ENCODE measurements at regions not wholly inside any gene's neighbourhood (a gene's known extent, or its start where the extent isn't known, plus 50 kb on each side); places are given as distances from the start of the nearest gene placed in this dataset.

- no peaks in the 10 kb centered on the region for H3K4me1 ChIP-seq
- intact Hi-C loops (cut with DNase I) = no loop called here
Observed at GRCh38 chr18:1994471-1994870, 576.8 kb downstream of the METTL4 start.

GRCh38 chr18:1995041-1995612, 576.2 kb downstream of the METTL4 start:
- Histone ChIP-seq H3K36me3 (no peaks in the 10 kb centered on the region), H3K27me3 (no peaks in the 10 kb centered on the region), H3K4me3 (no peak overlapping the region), H3K4me1 (no peaks in the 10 kb centered on the region), H3K27ac (no peak overlapping the region), H3K9me3 (no peaks in the 10 kb centered on the region)
- DNase-seq = no peak
- intact Hi-C loops (cut with DNase I) = no loop called here
- no peak for TF ChIP-seq CTCF (IDR thresholded peaks at IDR 0.05)
- TF ChIP-seq POLR2A (IDR thresholded peaks at IDR 0.05) = no peak
- WGBS, 2 donors = 56 to 83% methylated on average over 1 of the region's 1 CpG

More at GRCh38 chr18:1994471-1994870, 576.8 kb downstream of the METTL4 start:
- H3K27ac ChIP-seq = no peak overlapping the region
- H3K4me3 ChIP-seq = no peak overlapping the region
- H3K9me3 ChIP-seq = no peaks in the 10 kb centered on the region
- TF ChIP-seq CTCF (IDR thresholded peaks at IDR 0.05) (no peak), POLR2A (IDR thresholded peaks at IDR 0.05) (no peak)
- no peak for DNase-seq
- no peaks in the 10 kb centered on the region for H3K36me3 ChIP-seq
- H3K27me3 ChIP-seq = no peaks in the 10 kb centered on the region
- 19 to 50% methylated on average over 2 of the region's 2 CpGs for WGBS, 2 donors

- Histone ChIP-seq H3K36me3 (no peaks in the 10 kb centered on the region), H3K27me3 (no peaks in the 10 kb centered on the region), H3K27ac (no peak overlapping the region), H3K4me1 (no peaks in the 10 kb centered on the region), H3K9me3 (no peaks in the 10 kb centered on the region), H3K4me3 (no peak overlapping the region)
- DNase-seq = no peak
- TF ChIP-seq POLR2A (IDR thresholded peaks at IDR 0.05) (no peak), CTCF (IDR thresholded peaks at IDR 0.05) (no peak)
- 25 to 48% methylated on average over 2 of the region's 2 CpGs for WGBS, 2 donors
- intact Hi-C loops (cut with DNase I) = no loop called here
Observed at GRCh38 chr18:1998121-1998520, 573.2 kb downstream of the METTL4 start.

DNA sequence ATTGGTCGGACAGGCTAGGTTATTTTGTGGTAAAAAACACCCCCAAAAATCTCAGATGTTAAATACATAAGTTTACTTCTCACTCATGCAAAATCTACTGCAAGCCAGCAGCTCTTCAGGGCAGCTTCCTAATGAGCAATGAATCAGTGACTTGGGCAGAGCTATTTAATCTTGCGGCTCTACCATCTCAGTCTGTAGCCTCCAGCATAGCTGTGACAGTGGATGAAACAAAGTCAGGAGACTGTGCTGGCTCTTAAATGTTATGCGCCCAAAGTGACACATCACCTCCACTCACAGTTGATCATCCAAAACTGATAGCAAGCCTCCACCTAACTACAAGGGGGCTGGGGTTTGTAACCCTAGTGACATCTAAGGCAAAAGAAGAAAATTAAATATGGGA, 571.9 kb downstream of the METTL4 start:
- no peak for DNase-seq
- no peaks in the 10 kb centered on the region for H3K27me3 ChIP-seq
- 79 to 89% methylated on average over 3 of the region's 3 CpGs for WGBS, 2 donors

GRCh38 chr18:2002151-2002550, 569.2 kb downstream of the METTL4 start:
- TF ChIP-seq CTCF (IDR thresholded peaks at IDR 0.05) = no peak
- no peak for TF ChIP-seq POLR2A (IDR thresholded peaks at IDR 0.05)
- Histone ChIP-seq H3K4me1 (no peaks in the 10 kb centered on the region), H3K4me3 (no peak overlapping the region), H3K27ac (no peak overlapping the region), H3K27me3 (no peaks in the 10 kb centered on the region), H3K36me3 (no peaks in the 10 kb centered on the region), H3K9me3 (no peaks in the 10 kb centered on the region)
- intact Hi-C loops (cut with DNase I) = no loop called here
- 40 to 55% methylated on average over 1 to 2 of the region's 2 CpGs for WGBS, 2 donors
- DNase-seq = no peak

More for the DNA sequence above, 571.9 kb downstream of the METTL4 start:
- TF ChIP-seq POLR2A (IDR thresholded peaks at IDR 0.05) = no peak
- no peak for TF ChIP-seq CTCF (IDR thresholded peaks at IDR 0.05)
- intact Hi-C loops (cut with DNase I) = no loop called here
- no peaks in the 10 kb centered on the region for H3K9me3 ChIP-seq
- H3K36me3 ChIP-seq = no peaks in the 10 kb centered on the region
- H3K4me3 ChIP-seq = no peak overlapping the region
- no peaks in the 10 kb centered on the region for H3K4me1 ChIP-seq
- H3K27ac ChIP-seq = no peak overlapping the region

All from esophagus squamous epithelium (tissue), 5 donors.